ENCODE measurements at regions not wholly inside any gene's neighbourhood (a gene's known extent, or its start where the extent isn't known, plus 50 kb on each side); places are given as distances from the start of the nearest gene placed in this dataset.

GRCh38 chr5:96333391-96333790, 99.7 kb downstream of the PCSK1 start:
- WGBS (ENCODE audit: insufficient coverage) = 90% methylated on average over 4 of the region's 4 CpGs
- no peaks in the 10 kb centered on the region for H3K9me3 ChIP-seq (ENCODE audit: control insufficient read depth, insufficient read depth, low read length)
- intact Hi-C loops (cut with micrococcal nuclease) = no loop called here
- H3K4me3 Mint-ChIP-seq = no peak overlapping the region
- H3K4me3 ChIP-seq (ENCODE audit: low read length) = no peak overlapping the region
- no peak overlapping the region for H3K27ac Mint-ChIP-seq
- TF ChIP-seq CTCF (IDR thresholded peaks at IDR 0.05) = no peak
- no peaks in the 10 kb centered on the region for H3K4me1 Mint-ChIP-seq
- ATAC-seq (no peak), DNase-seq (no peak)
- no peaks in the 10 kb centered on the region for H3K27me3 ChIP-seq (ENCODE audit: control insufficient read depth, insufficient read depth, low read length)
- peaks cover 10 to 19% of the 10 kb centered on the region in 2 donors for H3K27me3 Mint-ChIP-seq (ENCODE audit: low read depth in 2 of 2)
- H3K4me1 ChIP-seq (ENCODE audit: control insufficient read depth, insufficient read depth, low read length) = no peaks in the 10 kb centered on the region
- H3K36me3 Mint-ChIP-seq = no peaks in the 10 kb centered on the region
- H3K36me3 ChIP-seq (ENCODE audit: control insufficient read depth, insufficient read depth, low read length) = no peaks in the 10 kb centered on the region
- no peak overlapping the region for H3K27ac ChIP-seq (ENCODE audit: low read length)
- H3K9me3 Mint-ChIP-seq = no peaks in the 10 kb centered on the region

GRCh38 chr5:96332535-96333366, 100.3 kb downstream of the PCSK1 start:
- Histone ChIP-seq H3K27me3 (ENCODE audit: control insufficient read depth, insufficient read depth, low read length) (no peaks in the 10 kb centered on the region), H3K4me3 (ENCODE audit: low read length) (no peak overlapping the region), H3K27ac (ENCODE audit: low read length) (no peak overlapping the region), H3K4me1 (ENCODE audit: control insufficient read depth, insufficient read depth, low read length) (no peaks in the 10 kb centered on the region), H3K9me3 (ENCODE audit: control insufficient read depth, insufficient read depth, low read length) (no peaks in the 10 kb centered on the region), H3K36me3 (ENCODE audit: control insufficient read depth, insufficient read depth, low read length) (no peaks in the 10 kb centered on the region)
- no peak overlapping the region for H3K4me3 Mint-ChIP-seq
- TF ChIP-seq CTCF (IDR thresholded peaks at IDR 0.05) = no peak
- 90% methylated on average over 14 of the region's 14 CpGs for WGBS (ENCODE audit: insufficient coverage)
- ATAC-seq (no peak), DNase-seq (no peak)
- H3K36me3 Mint-ChIP-seq = no peaks in the 10 kb centered on the region
- H3K9me3 Mint-ChIP-seq = no peaks in the 10 kb centered on the region
- intact Hi-C loops (cut with micrococcal nuclease) = no loop called here
- peaks cover 12 to 20% of the 10 kb centered on the region in 2 donors for H3K27me3 Mint-ChIP-seq (ENCODE audit: low read depth in 2 of 2)
- no peaks in the 10 kb centered on the region for H3K4me1 Mint-ChIP-seq
- no peak overlapping the region for H3K27ac Mint-ChIP-seq

- intact Hi-C loops (cut with micrococcal nuclease) = no loop called here
- Histone ChIP-seq H3K4me3 (ENCODE audit: low read length) (no peak overlapping the region), H3K27ac (ENCODE audit: low read length) (no peak overlapping the region), H3K9me3 (ENCODE audit: control insufficient read depth, insufficient read depth, low read length) (no peaks in the 10 kb centered on the region), H3K4me1 (ENCODE audit: control insufficient read depth, insufficient read depth, low read length) (no peaks in the 10 kb centered on the region), H3K36me3 (ENCODE audit: control insufficient read depth, insufficient read depth, low read length) (no peaks in the 10 kb centered on the region), H3K27me3 (ENCODE audit: control insufficient read depth, insufficient read depth, low read length) (no peaks in the 10 kb centered on the region)
- WGBS (ENCODE audit: insufficient coverage) = 100% methylated on average over 2 of the region's 2 CpGs
- TF ChIP-seq CTCF (IDR thresholded peaks at IDR 0.05) = no peak
- Mint-ChIP-seq H3K9me3 (no peaks in the 10 kb centered on the region), H3K4me3 (no peak overlapping the region), H3K36me3 (no peaks in the 10 kb centered on the region), H3K27ac (no peak overlapping the region), H3K27me3 (ENCODE audit: low read depth in 2 of 2) (peaks cover 12 to 20% of the 10 kb centered on the region in 2 donors), H3K4me1 (no peaks in the 10 kb centered on the region)
- ATAC-seq (no peak), DNase-seq (no peak)
Measured at GRCh38 chr5:96331681-96332361, 101.2 kb downstream of the PCSK1 start.

Measured in natural killer cell (primary cell).